H9 (cell line): ENCODE measurements at regions not wholly inside any gene's neighbourhood (a gene's known extent, or its start where the extent isn't known, plus 50 kb on each side); places are given as distances from the start of the nearest gene placed in this dataset.

ENCODE experiments used
- DNase-seq: peaks from one replicate; pipeline ENCODE4 v3.0.0-alpha.2; 2017
- H2AFZ ChIP-seq: one replicate; pipeline ENCODE4 v1.6.1; 2013; ENCODE audit warnings: mild to moderate bottlenecking, low read length, control low read depth, moderate library complexity
- H2AK5ac ChIP-seq: 2 replicates; pipeline ENCODE4 v1.6.1; 2013; ENCODE audit warnings: low read length, control low read depth, mixed read lengths; ENCODE audit not compliant: insufficient read length
- H2BK120ac ChIP-seq: one replicate; pipeline ENCODE4 v1.6.1; 2013; ENCODE audit warnings: low read depth, mild to moderate bottlenecking, low read length, control low read depth, inconsistent platforms; ENCODE audit not compliant: poor library complexity, severe bottlenecking
- H2BK12ac ChIP-seq: 2 replicates; pipeline ENCODE4 v1.6.1; 2013; ENCODE audit warnings: low read length, control low read depth, mixed read lengths, low read depth; ENCODE audit not compliant: insufficient read length
- H2BK15ac ChIP-seq: 2 replicates; pipeline ENCODE4 v1.6.1; 2013; ENCODE audit warnings: low read depth, low read length, control low read depth
- H2BK20ac ChIP-seq: one replicate; pipeline ENCODE4 v1.6.1; 2013; ENCODE audit warnings: low read depth, mild to moderate bottlenecking, low read length, control low read depth, inconsistent platforms; ENCODE audit not compliant: poor library complexity, severe bottlenecking
- H2BK5ac ChIP-seq: 2 replicates; pipeline ENCODE4 v1.6.1; 2013; ENCODE audit warnings: low read length, control low read depth, mixed read lengths; ENCODE audit not compliant: insufficient read length
- H3K14ac ChIP-seq: 2 replicates; pipeline ENCODE4 v1.6.1; 2013; ENCODE audit warnings: low read length, control low read depth; ENCODE audit not compliant: insufficient read depth
- H3K18ac ChIP-seq: 2 replicates; pipeline ENCODE4 v1.6.1; 2013; ENCODE audit warnings: low read depth, mild to moderate bottlenecking, mixed read lengths, low read length, control low read depth; ENCODE audit not compliant: insufficient read length
- H3K23ac ChIP-seq: 2 replicates; pipeline ENCODE4 v1.6.1; 2013; ENCODE audit warnings: low read length, control low read depth, mixed read lengths, low read depth; ENCODE audit not compliant: insufficient read length
- H3K23me2 ChIP-seq: 2 replicates; pipeline ENCODE4 v1.6.1; 2013; ENCODE audit warnings: low read depth, mild to moderate bottlenecking, mixed read lengths, low read length, control low read depth; ENCODE audit not compliant: insufficient read length, poor library complexity, severe bottlenecking
- H3K27ac ChIP-seq: 2 replicates; pipeline ENCODE4 v1.5.1; 2013; ENCODE audit warnings: low read length, control low read depth, mixed read lengths, low read depth; ENCODE audit not compliant: insufficient read length
- H3K27me3 ChIP-seq: 2 replicates; pipeline ENCODE4 v1.6.1; 2013; ENCODE audit warnings: low read length, control low read depth, inconsistent platforms; ENCODE audit not compliant: insufficient read depth
- H3K4ac ChIP-seq: 2 replicates; pipeline ENCODE4 v1.6.1; 2013; ENCODE audit warnings: low read depth, mild to moderate bottlenecking, control low read depth, inconsistent platforms, low read length, moderate library complexity
- H3K4me1 ChIP-seq: 2 replicates; pipeline ENCODE4 v1.6.1; 2013; ENCODE audit warnings: low read length, control low read depth, inconsistent platforms; ENCODE audit not compliant: insufficient read depth
- H3K4me2 ChIP-seq: 2 replicates; pipeline ENCODE4 v1.6.1; 2013; ENCODE audit warnings: low read length, control low read depth, mixed read lengths; ENCODE audit not compliant: insufficient read length, insufficient read depth
- H3K56ac ChIP-seq: 2 replicates; pipeline ENCODE4 v1.6.1; 2013; ENCODE audit warnings: low read depth, mild to moderate bottlenecking, mixed read lengths, low read length, control low read depth; ENCODE audit not compliant: insufficient read length
- H3K79me1 ChIP-seq: 2 replicates; pipeline ENCODE4 v1.6.1; 2013; ENCODE audit warnings: low read depth, mild to moderate bottlenecking, moderate library complexity, low read length, control low read depth, inconsistent platforms; ENCODE audit not compliant: insufficient read depth, poor library complexity, severe bottlenecking
- H3K79me2 ChIP-seq: 2 replicates; pipeline ENCODE4 v1.6.1; 2013; ENCODE audit warnings: low read length, control low read depth, inconsistent platforms; ENCODE audit not compliant: insufficient read depth
- H3K9ac ChIP-seq: 2 replicates; pipeline ENCODE4 v1.6.1; 2013; ENCODE audit warnings: low read length, control low read depth, mixed read lengths; ENCODE audit not compliant: insufficient read length; ENCODE audit errors: extremely low read depth
- H3K9me3 ChIP-seq: one replicate; pipeline ENCODE4 v1.6.1; 2013; ENCODE audit warnings: low read depth, low read length, inconsistent platforms; ENCODE audit not compliant: control insufficient read depth
- H3T11ph ChIP-seq: one replicate; pipeline ENCODE4 v1.6.1; 2013; ENCODE audit warnings: mild to moderate bottlenecking, low read length, control low read depth, inconsistent platforms
- H4K20me1 ChIP-seq: one replicate; pipeline ENCODE4 v1.6.1; 2013; ENCODE audit not compliant: control insufficient read depth, insufficient read length, insufficient read depth
- H4K5ac ChIP-seq: 2 replicates; pipeline ENCODE4 v1.6.1; 2013; ENCODE audit warnings: low read depth, mild to moderate bottlenecking, mixed read lengths, low read length, control low read depth; ENCODE audit not compliant: insufficient read length
- H4K8ac ChIP-seq: replicated peaks from 2 replicates; pipeline ENCODE4 v1.6.1; 2013; ENCODE audit warnings: low read length, control low read depth, mixed read lengths, low read depth; ENCODE audit not compliant: insufficient read length
- H4K91ac ChIP-seq: 2 replicates; pipeline ENCODE4 v1.6.1; 2013; ENCODE audit warnings: low read depth, mild to moderate bottlenecking, moderate library complexity, mixed read lengths, low read length, control low read depth; ENCODE audit not compliant: insufficient read length
- H3K27ac Mint-ChIP-seq, 3 experiments: 2 replicates in 2 of 3; 3 replicates in 1 of 3; pipeline ENCODE4 v1.8.0; 2020 to 2021; ENCODE audit warnings: mixed read lengths in 3 of 3, mild to moderate bottlenecking in 1 of 3, moderate library complexity in 1 of 3
- H3K27me3 Mint-ChIP-seq: 2 replicates; pipeline ENCODE4 v1.8.0; 2021; ENCODE audit warnings: low read depth, mild to moderate bottlenecking, moderate library complexity, mixed read lengths
- H3K36me3 Mint-ChIP-seq, 3 experiments: 2 replicates in 2 of 3; 3 replicates in 1 of 3; pipeline ENCODE4 v1.8.0; 2020 to 2021; ENCODE audit warnings: low read depth in 3 of 3, mixed read lengths in 3 of 3; ENCODE audit not compliant: insufficient read depth in 1 of 3
- H3K4me1 Mint-ChIP-seq, 2 experiments: 2 replicates each; pipeline ENCODE4 v1.8.0; 2020; ENCODE audit warnings: mixed read lengths in 2 of 2
- H3K4me3 Mint-ChIP-seq, 2 experiments: 2 replicates in 1 of 2; 3 replicates in 1 of 2; pipeline ENCODE4 v1.8.0; 2020 to 2021; ENCODE audit warnings: mild to moderate bottlenecking in 2 of 2, mixed read lengths in 2 of 2, moderate library complexity in 1 of 2
- H3K9me3 Mint-ChIP-seq, 2 experiments: 2 replicates in 1 of 2; 3 replicates in 1 of 2; pipeline ENCODE4 v1.8.0; 2020; ENCODE audit warnings: mild to moderate bottlenecking in 2 of 2, mixed read lengths in 2 of 2, moderate library complexity in 1 of 2
- CTCF ChIP-seq: fragments of 200-600 bp; sonication (generic); conservative IDR thresholded peaks from 3 replicates; pipeline ENCODE4 v1.8.0; 2021; ENCODE audit warnings: antibody characterized with exemption, mild to moderate bottlenecking
- WGBS: extraction: QIAGEN DNeasy Blood & Tissue Kit; methylation state at CpG from one replicate; pipeline ENCODE4 v1.1.7; 2013; ENCODE audit warnings: missing lambda C conversion rate, low lambda C conversion rate, mixed read lengths; ENCODE audit not compliant: insufficient read length; ENCODE audit errors: extremely low coverage; 5-methylcytosine and 5-hydroxymethylcytosine counted together

GRCh38 chr18:78238404-78239089 is 741.1 kb upstream of the SALL3 start:
- peaks cover 7 to 8% of the 10 kb centered on the region in 2 experiments for H3K9me3 Mint-ChIP-seq
- no peaks in the 10 kb centered on the region for H3K79me1 ChIP-seq
- no peak overlapping the region for H2AK5ac ChIP-seq
- H3K56ac ChIP-seq = no peak overlapping the region
- no peaks in the 10 kb centered on the region for H3K23me2 ChIP-seq
- H2BK120ac ChIP-seq = no peak overlapping the region
- no peak overlapping the region for H3K14ac ChIP-seq
- H2BK15ac ChIP-seq = no peak overlapping the region
- TF ChIP-seq CTCF = no peak
- H3K27me3 ChIP-seq = no peaks in the 10 kb centered on the region
- no peak overlapping the region for H2BK20ac ChIP-seq
- peak; percentile 67 for DNase-seq
- H3K27ac ChIP-seq = no peak overlapping the region
- no peak overlapping the region for H3K4me2 ChIP-seq
- peaks cover 4 to 5% (median 4%) of the 10 kb centered on the region in 3 experiments; a peak in 6 of 7 replicates for H3K36me3 Mint-ChIP-seq
- H4K8ac ChIP-seq = peak overlapping the region; percentile 8
- no peak overlapping the region for H3K4ac ChIP-seq
- no peaks in the 10 kb centered on the region for H3K79me2 ChIP-seq
- no peak overlapping the region for H2BK12ac ChIP-seq
- H2AFZ ChIP-seq = no peak overlapping the region
- H4K5ac ChIP-seq = peak overlapping the region; percentile 8
- 100% methylated on average over 1 of the region's 46 CpGs for WGBS
- no peak overlapping the region for H2BK5ac ChIP-seq
- H3T11ph ChIP-seq = no peak overlapping the region
- no peak overlapping the region for H3K9ac ChIP-seq
- H4K20me1 ChIP-seq = peaks cover 2% of the 10 kb centered on the region
- no peak overlapping the region for H4K91ac ChIP-seq
- H3K4me3 Mint-ChIP-seq = no peak overlapping the region; a peak in 1 of 5 replicates
- H3K4me1 ChIP-seq = no peaks in the 10 kb centered on the region
- no peak overlapping the region for H3K23ac ChIP-seq
- peak overlapping the region in 2 of 3 experiments; percentile 27 to 36; a peak in 3 of 7 replicates for H3K27ac Mint-ChIP-seq
- peaks cover 3% of the 10 kb centered on the region for H3K27me3 Mint-ChIP-seq
- no peak overlapping the region for H3K18ac ChIP-seq
- peaks cover 20 to 24% of the 10 kb centered on the region in 2 experiments for H3K4me1 Mint-ChIP-seq
- no peaks in the 10 kb centered on the region for H3K9me3 ChIP-seq
